ENCODE measurements at regions not wholly inside any gene's neighbourhood (a gene's known extent, or its start where the extent isn't known, plus 50 kb on each side); places are given as distances from the start of the nearest gene placed in this dataset.

GRCh38 chr1:90189889-90190288 lies 195.0 kb downstream of the ZNF326 start:
- DNase-seq = no peak

DNA sequence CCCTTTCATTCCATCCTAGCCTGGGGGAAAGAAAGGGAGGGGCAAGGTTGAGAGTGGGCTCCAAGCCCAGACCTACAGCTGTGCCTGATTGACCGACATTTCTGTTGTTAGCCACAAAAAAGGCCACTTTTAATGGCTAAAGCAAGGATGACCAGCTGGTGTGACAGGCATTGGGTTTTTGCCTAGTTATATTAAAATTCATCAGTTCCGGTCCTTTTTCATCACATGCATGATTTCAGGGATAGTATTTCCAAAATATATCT lies 192.3 kb downstream of the ZNF326 start:
- DNase-seq = no peak

- DNase-seq = no peak
Observed at GRCh38 chr1:90186506-90187322, 191.8 kb downstream of the ZNF326 start.

GRCh38 chr1:90176530-90176929 lies 181.6 kb downstream of the ZNF326 start:
- no peak for DNase-seq

GRCh38 chr1:90175490-90176167 lies 180.7 kb downstream of the ZNF326 start:
- no peak for DNase-seq

DNA sequence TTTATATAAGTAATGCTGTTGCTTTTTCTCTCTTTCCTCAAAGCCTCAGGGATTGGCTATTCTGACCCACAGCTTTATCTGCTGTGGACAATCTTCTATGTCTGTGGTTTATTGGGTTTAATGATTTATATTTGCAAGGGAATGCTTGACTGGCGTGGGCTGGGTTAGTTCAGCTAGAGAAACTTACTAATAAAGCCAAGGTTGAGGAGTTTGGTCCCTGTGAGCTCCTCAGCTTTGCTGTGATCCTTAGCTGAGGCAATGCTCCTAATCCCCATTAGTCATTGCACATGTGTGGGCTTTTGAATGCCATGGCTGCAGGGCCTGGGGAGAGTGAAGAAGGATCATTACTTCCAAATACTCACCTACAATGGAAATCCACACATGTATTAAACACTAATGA lies 179.3 kb downstream of the ZNF326 start:
- no peak for DNase-seq

- no peak for DNase-seq
Observed at GRCh38 chr1:90162216-90162615, 167.3 kb downstream of the ZNF326 start.

DNA sequence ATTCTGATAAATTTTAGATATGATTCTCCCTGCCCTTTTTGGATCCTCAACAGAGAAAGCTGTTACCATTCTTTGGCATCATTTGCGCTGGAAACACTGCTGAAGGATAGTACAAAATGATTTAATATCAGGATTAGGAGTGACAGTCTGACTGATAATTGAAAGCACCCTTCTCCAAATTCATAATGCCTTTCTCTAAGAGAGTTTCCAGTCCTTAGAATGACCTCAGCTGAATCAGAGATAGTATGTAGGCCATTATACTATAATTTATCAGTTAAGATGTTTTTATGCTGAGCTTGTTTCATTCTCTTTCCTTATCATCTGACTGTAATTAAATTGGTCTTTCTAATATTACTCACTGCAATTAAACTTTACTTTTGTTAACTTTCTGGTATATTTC lies 166.7 kb downstream of the ZNF326 start:
- DNase-seq = no peak

- no peak for DNase-seq
Observed at GRCh38 chr1:90155721-90156487, 161.0 kb downstream of the ZNF326 start.

- no peak for DNase-seq
Observed at GRCh38 chr1:90154711-90155110, 159.8 kb downstream of the ZNF326 start.

GRCh38 chr1:90149101-90149500 lies 154.2 kb downstream of the ZNF326 start:
- no peak for DNase-seq

DNA sequence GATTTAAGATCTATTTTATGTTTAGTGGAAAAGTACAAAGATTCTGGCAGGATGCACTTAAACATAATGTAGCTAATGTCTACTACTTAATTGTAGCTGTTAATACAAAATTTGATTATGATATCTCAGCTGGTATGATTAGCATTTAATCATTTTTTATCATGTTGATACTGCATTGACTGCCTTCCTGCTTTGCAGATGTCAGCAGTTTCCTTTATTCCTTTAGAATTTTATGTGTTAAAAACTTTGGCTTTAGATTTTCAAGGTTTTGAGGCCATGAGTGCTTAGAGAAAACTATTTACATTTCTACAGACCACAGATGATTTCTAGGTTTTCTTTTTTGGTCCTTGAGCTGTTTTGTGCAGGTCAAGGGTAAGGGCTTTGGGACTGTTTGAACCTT lies 152.2 kb downstream of the ZNF326 start:
- DNase-seq = no peak

DNA sequence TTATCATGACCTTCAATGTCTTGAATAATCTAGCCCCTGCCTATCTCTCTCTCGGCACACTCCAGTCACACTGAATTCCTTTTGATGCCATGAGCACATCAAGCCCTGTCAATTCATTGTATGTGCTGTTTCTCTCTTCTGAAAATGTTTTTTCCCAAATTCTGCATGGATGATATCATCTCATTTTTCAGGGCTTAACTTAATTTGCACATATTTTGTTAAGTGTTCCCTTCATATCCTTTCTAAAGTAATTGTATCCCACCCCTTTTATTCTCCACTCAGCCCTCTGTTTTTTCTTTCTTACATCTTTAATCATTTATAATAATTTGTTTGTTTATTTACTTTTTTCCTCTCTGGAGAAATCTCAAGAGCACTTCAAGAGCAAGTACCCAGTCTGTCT lies 149.9 kb downstream of the ZNF326 start:
- DNase-seq = no peak

- no peak for DNase-seq
Observed at GRCh38 chr1:90143591-90143990, 148.7 kb downstream of the ZNF326 start.

DNA sequence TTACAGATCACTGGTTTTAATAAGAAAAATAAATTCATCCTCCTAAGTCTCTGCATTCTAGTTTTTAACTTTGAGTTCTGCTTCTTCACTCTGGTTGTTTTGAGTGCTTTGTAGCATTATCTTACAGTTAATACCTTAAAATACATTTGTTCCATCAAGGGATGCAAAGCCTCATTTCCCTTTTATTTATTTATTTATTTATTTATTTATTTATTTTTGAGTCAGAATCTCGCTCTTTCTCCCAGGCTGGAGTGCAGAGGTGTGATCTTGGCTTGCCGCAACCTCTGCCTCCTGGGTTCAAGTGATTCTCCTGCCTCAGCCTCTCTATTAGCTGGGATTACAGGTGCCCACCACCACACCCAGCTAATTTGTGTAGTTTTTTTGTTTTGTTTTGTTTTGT lies 147.8 kb downstream of the ZNF326 start:
- DNase-seq = no peak

DNA sequence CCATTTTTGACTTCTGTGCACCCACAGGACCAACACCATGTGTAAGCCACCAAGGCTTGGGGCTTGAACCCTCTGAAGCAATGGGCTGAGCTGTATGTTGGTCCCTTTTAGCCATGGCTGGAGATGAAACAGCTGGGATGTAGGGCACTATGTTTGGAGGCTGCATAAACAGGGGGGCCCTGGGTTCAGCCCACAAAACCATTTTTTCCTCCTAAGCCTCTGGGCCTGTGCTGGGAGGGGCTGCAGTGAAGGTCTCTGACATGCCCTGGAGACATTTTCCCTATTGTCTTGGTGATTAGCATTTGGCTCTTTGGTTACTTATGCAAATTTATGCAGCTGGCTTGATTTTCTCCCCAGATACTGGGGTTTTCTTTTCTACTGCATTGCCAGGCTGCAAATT lies 144.9 kb downstream of the ZNF326 start:
- no peak for DNase-seq

DNA sequence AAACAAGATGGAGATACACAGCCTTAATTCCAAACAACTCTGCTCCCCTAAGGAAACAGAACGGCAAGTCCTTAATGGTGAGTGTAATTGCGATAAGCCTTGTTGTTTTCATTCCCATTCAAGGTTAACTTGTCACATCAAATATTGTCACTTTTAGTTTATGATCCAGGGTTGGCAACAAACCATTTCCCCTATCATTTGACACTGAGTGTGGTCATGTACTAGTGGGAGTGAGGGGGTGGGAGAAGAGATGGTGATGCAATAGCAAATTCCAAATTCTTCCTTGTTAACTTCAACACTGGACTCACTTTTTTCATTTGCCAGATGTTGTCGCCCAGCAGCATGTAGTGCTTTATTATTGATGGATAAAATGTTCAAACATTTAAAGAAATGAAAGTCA lies 140.4 kb downstream of the ZNF326 start:
- no peak for DNase-seq

- DNase-seq = no peak
Observed at GRCh38 chr1:90134175-90134955, 139.5 kb downstream of the ZNF326 start.

DNA sequence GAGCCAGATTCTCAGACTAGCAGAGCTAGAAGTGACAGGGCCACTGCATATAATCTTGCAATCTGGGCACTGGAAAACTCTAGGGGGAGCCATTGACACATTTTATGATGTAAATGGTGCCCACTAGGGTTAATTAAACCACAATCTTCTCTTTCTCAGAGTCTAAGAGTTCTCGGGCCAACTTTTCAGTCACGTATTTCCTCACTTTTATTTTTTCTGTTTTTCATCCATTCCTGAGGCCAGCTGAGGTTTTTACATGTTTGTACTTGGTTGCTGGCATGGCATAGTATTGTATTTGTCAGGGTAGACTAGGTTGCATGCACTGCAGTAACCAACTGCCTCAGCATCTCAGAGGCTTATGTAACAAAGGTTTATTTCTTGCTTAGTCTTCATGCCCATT lies 138.2 kb downstream of the ZNF326 start:
- DNase-seq = peak; percentile 21

DNA sequence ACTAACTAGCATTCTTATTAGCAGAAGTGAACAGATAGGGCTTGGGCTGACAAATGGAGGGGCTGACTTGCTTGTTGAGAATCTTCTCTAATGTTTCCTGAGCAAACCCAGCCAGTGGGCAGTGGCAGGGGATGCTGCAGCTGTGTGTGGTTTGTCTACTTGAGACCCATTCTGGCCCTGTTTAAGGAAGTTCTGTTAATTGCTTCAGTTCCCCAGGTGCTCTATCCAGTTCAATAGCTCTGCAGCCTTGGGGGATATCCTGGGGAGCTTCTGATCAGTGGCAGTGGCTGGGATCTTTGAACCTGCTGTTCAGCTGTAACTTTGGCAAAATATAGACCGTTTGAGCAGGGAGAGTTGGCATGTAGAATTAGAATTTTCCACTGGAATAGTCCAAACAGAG lies 137.4 kb downstream of the ZNF326 start:
- DNase-seq = no peak

- no peak for DNase-seq
Observed at GRCh38 chr1:90127288-90127953, 132.5 kb downstream of the ZNF326 start.

- no peak for DNase-seq
Observed at GRCh38 chr1:90126834-90127233, 131.9 kb downstream of the ZNF326 start.

Data from fibroblast of skin of right biceps (primary cell).